NCI-H128 (cell line): ENCODE measurements at regions not wholly inside any gene's neighbourhood (a gene's known extent, or its start where the extent isn't known, plus 50 kb on each side); places are given as distances from the start of the nearest gene placed in this dataset.
"Not testable (repeated sequence)": the region's sequence is repeated elsewhere in the genome, so short reads cannot be mapped to it uniquely, and the experiment has no call there.

ENCODE experiments used
- DNase-seq: peaks from one replicate; lab custom pipeline; 2025; ENCODE audit not compliant: unreplicated experiment; lab: John Stamatoyannopoulos, UW

GRCh38 chr20:12718619-12719018, 290.2 kb upstream of the SPTLC3 start:
- DNase-seq, result no peak

- no peak for DNase-seq
These were observed 287.1 kb upstream of the SPTLC3 start for GRCh38 chr20:12721636-12722035.

DNA sequence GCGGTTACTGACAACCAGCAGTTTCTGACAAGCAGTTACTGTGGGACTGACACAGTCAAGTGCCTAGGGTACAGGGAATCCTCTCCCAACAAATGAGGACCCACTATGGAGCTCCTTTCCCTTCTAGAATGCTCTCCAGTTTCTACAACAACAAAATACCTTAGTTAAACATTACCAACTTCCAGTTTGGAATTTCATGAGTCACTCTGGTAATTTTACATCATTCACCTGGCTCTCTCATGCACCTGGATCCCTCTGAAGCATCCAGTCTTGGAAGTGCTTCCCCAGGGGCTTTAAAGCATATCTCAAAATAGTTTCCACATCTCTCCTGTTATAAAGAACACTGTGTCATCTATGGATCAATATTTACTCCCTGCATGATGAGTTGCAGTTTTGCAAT, 286.7 kb upstream of the SPTLC3 start:
- no peak for DNase-seq

GRCh38 chr20:12723811-12724210, 285.0 kb upstream of the SPTLC3 start:
- DNase-seq, result no peak

DNA sequence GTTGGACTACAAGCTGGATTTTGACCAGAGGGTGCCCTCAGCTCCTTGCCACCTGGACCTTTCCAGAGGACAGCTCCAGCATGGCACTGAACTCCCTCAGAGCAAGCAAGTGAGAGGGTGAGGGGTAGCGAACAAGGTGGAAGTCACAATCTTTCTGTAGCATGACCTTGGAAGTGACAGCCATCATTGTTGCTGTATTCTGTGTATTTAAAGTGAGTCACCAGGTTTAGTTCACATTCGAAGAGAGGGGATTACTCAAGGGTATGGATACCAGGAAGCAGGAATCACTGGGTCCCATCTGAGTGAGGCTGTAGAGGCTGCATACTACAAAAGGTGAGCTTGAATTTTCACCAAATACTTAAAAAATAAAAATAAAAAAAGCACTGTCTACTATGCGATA, 280.0 kb upstream of the SPTLC3 start:
- no peak for DNase-seq

DNA sequence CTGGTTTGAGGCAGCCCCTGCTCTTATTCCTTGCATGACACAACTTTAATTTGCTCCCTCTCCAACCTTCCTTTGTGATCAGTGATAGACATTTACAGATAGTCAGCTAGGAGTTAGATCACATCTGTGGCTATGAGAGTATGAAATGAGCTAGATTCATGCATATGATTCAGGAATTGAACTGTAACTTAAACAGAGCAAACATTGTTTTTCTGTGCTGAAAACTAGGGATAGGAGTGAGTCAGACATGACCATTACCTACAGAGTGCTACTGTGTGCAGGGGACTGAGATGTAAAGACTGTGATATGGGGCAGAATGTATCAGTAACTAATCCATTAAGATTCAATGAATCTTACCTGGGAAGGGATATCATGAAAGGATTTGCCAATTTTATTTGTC, 279.4 kb upstream of the SPTLC3 start:
- no peak for DNase-seq

DNA sequence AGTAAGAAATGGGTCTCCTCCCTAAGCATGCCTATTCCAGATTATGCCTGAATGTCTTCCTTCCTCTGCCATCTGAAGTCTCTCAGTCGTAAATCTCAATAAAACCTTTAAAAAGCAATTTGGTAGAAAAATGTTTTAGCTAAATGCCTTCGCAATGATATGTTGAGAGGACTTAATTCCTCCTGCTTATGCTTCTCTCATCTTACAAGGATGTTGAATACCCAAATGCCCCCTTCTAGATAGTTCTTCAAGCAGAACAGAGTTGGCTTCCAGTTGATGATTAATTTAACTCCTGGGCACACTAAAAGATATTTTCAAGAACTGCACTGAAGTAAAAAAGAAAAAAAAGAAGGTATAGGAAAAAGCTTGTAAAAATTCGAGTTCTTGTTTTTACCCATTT, 275.0 kb upstream of the SPTLC3 start:
- DNase-seq, result no peak

- no peak for DNase-seq
These were observed 271.3 kb upstream of the SPTLC3 start for GRCh38 chr20:12737497-12737896.

- no peak for DNase-seq
These were observed 270.9 kb upstream of the SPTLC3 start for GRCh38 chr20:12737900-12738299.

GRCh38 chr20:12740647-12741046, 268.1 kb upstream of the SPTLC3 start:
- DNase-seq, result no peak

DNA sequence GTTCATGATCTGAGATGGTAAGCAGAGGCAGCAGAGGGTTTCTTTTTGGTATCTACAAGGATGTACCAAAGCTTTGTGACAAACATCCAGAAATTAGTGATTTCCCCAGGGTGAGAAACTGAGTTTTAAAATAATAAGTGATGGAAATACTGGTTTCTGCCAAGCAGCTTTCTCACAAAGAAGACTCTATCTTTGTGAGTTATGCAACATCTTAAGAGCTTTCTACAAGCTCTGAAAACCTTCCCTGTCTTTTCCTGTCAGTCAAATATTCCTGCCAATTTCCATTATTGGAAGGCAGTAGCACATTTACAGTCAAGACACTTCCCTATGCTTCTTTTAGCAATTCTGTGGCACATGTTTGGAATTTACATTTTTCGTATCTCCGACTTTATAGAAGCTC, 264.7 kb upstream of the SPTLC3 start:
- DNase-seq, result no peak

GRCh38 chr20:12748359-12748994, 260.3 kb upstream of the SPTLC3 start:
- DNase-seq, result no peak

GRCh38 chr20:12750221-12750620, 258.6 kb upstream of the SPTLC3 start:
- no peak for DNase-seq

- not testable (repeated sequence) for DNase-seq
These were observed 255.7 kb upstream of the SPTLC3 start for GRCh38 chr20:12752900-12753693.

DNA sequence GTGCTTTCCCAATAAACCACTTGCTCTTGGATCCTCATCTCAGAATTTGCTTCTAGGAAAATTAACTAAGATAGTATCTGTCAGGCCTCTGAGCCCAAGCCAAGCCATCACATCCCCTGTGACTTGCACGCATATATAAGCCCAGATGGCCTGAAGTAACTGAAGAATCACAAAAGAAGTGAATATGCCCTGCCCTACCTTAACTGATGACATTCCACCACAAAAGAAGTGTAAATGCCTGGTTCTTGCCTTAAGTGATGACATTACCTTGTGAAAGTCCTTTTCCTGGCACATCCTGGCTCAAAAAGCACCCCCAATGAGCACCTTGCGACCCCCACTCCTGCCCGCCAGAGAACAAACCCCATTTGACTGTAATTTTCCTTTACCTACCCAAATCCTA, 255.0 kb upstream of the SPTLC3 start:
- not testable (repeated sequence) for DNase-seq

- DNase-seq, result not testable (repeated sequence)
These were observed 249.3 kb upstream of the SPTLC3 start for GRCh38 chr20:12759493-12759892.

- no peak for DNase-seq
These were observed 246.0 kb upstream of the SPTLC3 start for GRCh38 chr20:12762725-12763124.

DNA sequence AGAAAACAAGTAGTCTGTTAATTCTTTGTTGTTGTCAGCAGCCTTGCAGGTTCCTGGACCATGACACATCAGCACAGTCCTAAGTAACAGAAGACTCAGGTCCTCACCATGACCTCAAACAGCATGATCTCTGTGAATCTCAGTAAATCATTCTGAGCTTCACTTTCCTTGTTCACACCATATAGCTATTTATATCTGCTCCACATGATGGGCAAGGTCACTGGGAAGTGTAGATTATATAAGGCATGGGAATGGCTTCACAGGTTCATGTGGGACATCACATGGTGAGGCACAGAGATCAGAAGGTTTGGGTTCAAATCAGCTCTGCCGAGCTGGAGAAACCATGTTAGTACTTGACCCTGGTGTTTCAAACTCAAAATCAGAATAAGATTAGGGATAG, 245.4 kb upstream of the SPTLC3 start:
- DNase-seq, result no peak

- DNase-seq, result no peak
These were observed 244.7 kb upstream of the SPTLC3 start for GRCh38 chr20:12764053-12764452.

GRCh38 chr20:12764851-12765250, 243.9 kb upstream of the SPTLC3 start:
- no peak for DNase-seq

- DNase-seq, result no peak
These were observed 234.8 kb upstream of the SPTLC3 start for GRCh38 chr20:12773936-12774335.

DNA sequence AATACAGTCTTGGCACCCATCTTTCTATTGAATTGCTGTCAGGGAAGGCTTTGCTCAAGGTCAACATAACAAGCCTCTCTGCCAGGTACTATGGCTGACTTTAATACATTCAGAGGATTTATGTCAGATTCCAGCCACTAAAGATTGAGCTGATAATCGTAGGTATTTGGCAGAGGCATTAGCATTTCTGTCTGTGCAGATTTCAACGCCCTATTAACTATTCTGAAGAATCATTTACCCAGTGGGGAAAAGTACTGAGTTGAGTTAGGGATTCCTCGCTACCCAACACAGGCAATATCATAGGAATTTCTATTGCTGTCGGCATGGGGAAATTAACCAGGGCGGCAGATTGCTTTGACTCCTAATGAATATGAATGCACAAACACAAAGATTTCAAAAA, 233.7 kb upstream of the SPTLC3 start:
- DNase-seq, result no peak

GRCh38 chr20:12777016-12777415, 231.8 kb upstream of the SPTLC3 start:
- DNase-seq, result no peak
